ENCODE measurements at regions not wholly inside any gene's neighbourhood (a gene's known extent, or its start where the extent isn't known, plus 50 kb on each side); places are given as distances from the start of the nearest gene placed in this dataset.

DNA sequence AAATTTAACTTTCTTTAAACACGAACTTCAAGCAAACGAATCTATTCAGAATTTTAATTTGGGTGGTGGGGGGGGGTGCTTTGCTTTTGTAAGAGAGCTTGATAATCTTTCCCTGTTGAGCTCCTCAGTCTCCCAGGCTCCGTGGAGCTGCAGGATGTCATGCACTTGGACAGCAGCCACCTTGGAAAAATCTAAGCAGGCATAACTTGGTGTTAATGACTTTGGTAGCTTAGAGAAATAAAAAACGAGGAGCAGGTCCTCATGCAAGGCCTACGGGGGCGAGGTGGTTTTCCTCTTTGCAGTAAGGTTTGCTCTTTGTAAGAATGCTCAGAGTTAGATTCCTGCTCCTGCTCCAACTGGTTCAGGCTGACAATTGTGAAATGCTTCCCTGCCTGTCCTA, 102.3 kb downstream of the EDN1 start:
- WGBS, 2 donors = 45 to 69% methylated on average over 5 to 6 of the region's 6 CpGs
- intact Hi-C loops (cut with DNase I) = no loop called here
- Histone ChIP-seq H3K9me3 (no peaks in the 10 kb centered on the region), H3K4me1 (no peaks in the 10 kb centered on the region), H3K4me3 (no peak overlapping the region), H3K27ac (no peak overlapping the region), H3K27me3 (no peaks in the 10 kb centered on the region), H3K36me3 (no peaks in the 10 kb centered on the region)
- TF ChIP-seq POLR2A (IDR thresholded peaks at IDR 0.05) = no peak
- TF ChIP-seq, protein P1, sequence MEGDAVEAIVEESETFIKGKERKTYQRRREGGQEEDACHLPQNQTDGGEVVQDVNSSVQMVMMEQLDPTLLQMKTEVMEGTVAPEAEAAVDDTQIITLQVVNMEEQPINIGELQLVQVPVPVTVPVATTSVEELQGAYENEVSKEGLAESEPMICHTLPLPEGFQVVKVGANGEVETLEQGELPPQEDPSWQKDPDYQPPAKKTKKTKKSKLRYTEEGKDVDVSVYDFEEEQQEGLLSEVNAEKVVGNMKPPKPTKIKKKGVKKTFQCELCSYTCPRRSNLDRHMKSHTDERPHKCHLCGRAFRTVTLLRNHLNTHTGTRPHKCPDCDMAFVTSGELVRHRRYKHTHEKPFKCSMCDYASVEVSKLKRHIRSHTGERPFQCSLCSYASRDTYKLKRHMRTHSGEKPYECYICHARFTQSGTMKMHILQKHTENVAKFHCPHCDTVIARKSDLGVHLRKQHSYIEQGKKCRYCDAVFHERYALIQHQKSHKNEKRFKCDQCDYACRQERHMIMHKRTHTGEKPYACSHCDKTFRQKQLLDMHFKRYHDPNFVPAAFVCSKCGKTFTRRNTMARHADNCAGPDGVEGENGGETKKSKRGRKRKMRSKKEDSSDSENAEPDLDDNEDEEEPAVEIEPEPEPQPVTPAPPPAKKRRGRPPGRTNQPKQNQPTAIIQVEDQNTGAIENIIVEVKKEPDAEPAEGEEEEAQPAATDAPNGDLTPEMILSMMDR (IDR thresholded peaks at IDR 0.05) = no peak
- DNase-seq = no peak

DNA sequence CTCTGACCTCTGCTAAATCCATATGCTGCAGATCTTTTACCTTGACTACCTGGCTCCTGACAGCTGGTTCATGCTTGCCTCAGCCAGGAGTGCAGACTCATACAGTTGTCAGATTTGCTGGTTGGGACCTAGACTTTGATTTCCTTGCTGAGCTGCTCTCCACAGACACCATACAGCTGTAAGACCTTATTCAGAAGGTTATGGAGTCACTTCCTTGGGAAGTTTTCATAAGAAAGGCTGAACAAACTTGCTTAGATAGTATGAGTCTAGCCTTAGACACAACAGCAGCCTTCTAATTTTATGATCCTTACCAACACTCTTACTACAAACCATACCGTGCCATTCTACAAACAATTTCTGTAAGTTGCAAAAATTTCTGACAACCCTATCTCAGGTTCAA, 102.9 kb downstream of the EDN1 start:
- intact Hi-C loops (cut with DNase I) = no loop called here
- DNase-seq = no peak

DNA sequence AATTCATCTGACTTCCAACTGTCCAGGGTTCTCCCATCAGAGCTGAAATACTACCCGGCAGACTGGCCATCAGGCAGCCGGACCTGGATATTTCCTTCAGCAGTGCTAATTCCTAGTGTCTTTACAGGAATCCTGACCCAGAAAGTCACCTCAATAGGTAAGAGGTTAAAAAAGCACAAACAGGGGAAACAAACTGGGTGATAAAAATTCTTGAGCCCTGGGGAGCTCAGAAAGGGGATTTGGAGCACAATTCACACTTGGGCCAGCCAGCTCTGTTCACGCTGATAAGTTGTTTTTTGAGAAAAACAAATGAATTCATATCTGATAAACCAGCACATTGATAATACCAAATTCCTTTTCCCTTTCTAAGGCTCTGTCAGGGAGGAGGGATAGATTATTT, 104.0 kb downstream of the EDN1 start:
- H3K27ac ChIP-seq = no peak overlapping the region
- no peaks in the 10 kb centered on the region for H3K27me3 ChIP-seq
- TF ChIP-seq, protein P1 (IDR thresholded peaks at IDR 0.05) = no peak
- TF ChIP-seq POLR2A (IDR thresholded peaks at IDR 0.05) = no peak
- no peak overlapping the region for H3K4me3 ChIP-seq
- no peaks in the 10 kb centered on the region for H3K9me3 ChIP-seq
- H3K36me3 ChIP-seq = no peaks in the 10 kb centered on the region
- 88 to 96% methylated on average over 3 of the region's 3 CpGs for WGBS, 2 donors
- DNase-seq = no peak
- intact Hi-C loops (cut with DNase I) = no loop called here
- H3K4me1 ChIP-seq = no peaks in the 10 kb centered on the region

More for the DNA sequence above, 102.9 kb downstream of the EDN1 start:
- WGBS, 2 donors = 88 to 100% methylated on average over 1 of the region's 1 CpG
- no peaks in the 10 kb centered on the region for H3K9me3 ChIP-seq
- H3K27ac ChIP-seq = no peak overlapping the region
- no peaks in the 10 kb centered on the region for H3K4me1 ChIP-seq
- TF ChIP-seq, protein P1 (IDR thresholded peaks at IDR 0.05) = no peak
- TF ChIP-seq POLR2A (IDR thresholded peaks at IDR 0.05) = no peak
- no peaks in the 10 kb centered on the region for H3K27me3 ChIP-seq
- no peaks in the 10 kb centered on the region for H3K36me3 ChIP-seq
- H3K4me3 ChIP-seq = no peak overlapping the region

DNA sequence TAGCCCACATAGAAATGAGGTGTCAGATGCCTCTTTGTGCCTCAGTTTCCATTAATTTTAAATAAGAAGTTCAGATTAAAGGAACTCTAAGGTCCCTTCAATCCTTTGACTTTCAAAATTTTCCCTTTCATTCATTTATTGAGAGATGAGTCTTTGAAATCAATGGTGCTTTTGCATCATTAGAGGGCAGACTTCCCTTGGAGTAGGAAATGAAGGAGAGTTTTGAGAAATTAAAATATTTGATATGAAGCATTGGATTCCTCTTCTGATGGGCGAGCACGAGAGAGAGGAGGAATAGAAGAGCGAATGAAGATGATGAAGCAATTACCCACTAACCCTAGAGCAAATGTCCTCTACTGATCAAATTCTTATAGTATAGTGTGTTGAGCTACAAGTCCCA, 105.7 kb downstream of the EDN1 start:
- no peaks in the 10 kb centered on the region for H3K36me3 ChIP-seq
- H3K9me3 ChIP-seq = no peaks in the 10 kb centered on the region
- no peak overlapping the region for H3K27ac ChIP-seq
- no peaks in the 10 kb centered on the region for H3K4me1 ChIP-seq
- WGBS, 2 donors = 68 to 79% methylated on average over 3 of the region's 3 CpGs
- intact Hi-C loops (cut with DNase I) = no loop called here
- DNase-seq = no peak
- TF ChIP-seq POLR2A (IDR thresholded peaks at IDR 0.05) = no peak
- TF ChIP-seq, protein P1 (IDR thresholded peaks at IDR 0.05) = no peak
- H3K27me3 ChIP-seq = no peaks in the 10 kb centered on the region
- H3K4me3 ChIP-seq = no peak overlapping the region

DNA sequence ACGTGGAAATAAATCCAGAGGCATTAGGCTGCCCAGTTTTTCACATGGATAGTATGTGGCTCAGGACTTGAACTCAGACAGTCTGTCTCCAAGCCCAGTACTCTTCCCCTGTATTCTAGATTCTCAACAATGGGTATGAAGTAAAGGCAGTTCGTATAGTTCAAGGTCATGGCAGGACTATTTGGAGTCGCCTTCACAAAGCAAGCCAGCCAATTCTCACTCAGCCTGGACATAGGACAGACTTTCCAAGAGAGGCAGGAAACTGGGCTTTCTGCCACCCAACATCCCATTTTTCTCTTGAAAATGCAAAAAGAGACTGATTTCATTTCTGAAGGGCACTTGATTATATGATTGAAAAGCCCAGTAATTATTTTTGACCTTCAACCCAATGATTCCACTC, 111.0 kb downstream of the EDN1 start:
- no peaks in the 10 kb centered on the region for H3K9me3 ChIP-seq
- intact Hi-C loops (cut with DNase I) = no loop called here
- H3K27ac ChIP-seq = no peak overlapping the region
- no peaks in the 10 kb centered on the region for H3K4me1 ChIP-seq
- 56 to 80% methylated on average over 3 of the region's 3 CpGs for WGBS, 2 donors
- DNase-seq = no peak
- no peak for TF ChIP-seq POLR2A (IDR thresholded peaks at IDR 0.05)
- TF ChIP-seq, protein P1 (IDR thresholded peaks at IDR 0.05) = no peak
- no peaks in the 10 kb centered on the region for H3K36me3 ChIP-seq
- H3K4me3 ChIP-seq = no peak overlapping the region
- H3K27me3 ChIP-seq = no peaks in the 10 kb centered on the region

All from esophagus squamous epithelium (tissue), 5 donors.